ENCODE measurements at regions not wholly inside any gene's neighbourhood (a gene's known extent, or its start where the extent isn't known, plus 50 kb on each side); places are given as distances from the start of the nearest gene placed in this dataset.

GRCh38 chr1:234898455-234899033, 230.1 kb downstream of the TOMM20 start:
- Histone ChIP-seq H3K36me3 (no peaks in the 10 kb centered on the region), H3K4me2 (no peak overlapping the region), H3K27me3 (no peaks in the 10 kb centered on the region), H3K27ac (no peak overlapping the region), H3K4me3 (no peak overlapping the region), H4K20me1 (ENCODE audit: low read depth) (no peaks in the 10 kb centered on the region), H3K9me3 (ENCODE audit: low read depth) (no peaks in the 10 kb centered on the region), H3K79me2 (ENCODE audit: low read depth) (no peaks in the 10 kb centered on the region), H2AFZ (replicated peaks) (no peak overlapping the region), H3K4me1 (peaks cover 6% of the 10 kb centered on the region), H3F3A (ENCODE audit: low read depth) (no peaks in the 10 kb centered on the region), H3K9ac (no peak overlapping the region)
- no peak for TF ChIP-seq EZH2 (IDR thresholded peaks at IDR 0.05)
- TF ChIP-seq CTCF (IDR thresholded peaks at IDR 0.05) = no peak
- TF ChIP-seq EZH2phosphoT487 (IDR thresholded peaks at IDR 0.05) = no peak
- no peak for DNase-seq (ENCODE audit: low spot score)
- Mint-ChIP-seq H3K9me3 (peaks cover 3% of the 10 kb centered on the region), H3K36me3 (no peaks in the 10 kb centered on the region), H3K4me3 (peak overlapping the region; percentile 34), H3K27me3 (ENCODE audit: insufficient read depth, low read depth) (peaks cover 14% of the 10 kb centered on the region), H3K4me1 (peaks cover 28% of the 10 kb centered on the region), H3K27ac (no peak overlapping the region)

GRCh38 chr1:234897754-234898454, 230.7 kb downstream of the TOMM20 start:
- no peak overlapping the region for H3K27ac ChIP-seq
- H3K27ac Mint-ChIP-seq = no peak overlapping the region
- H3K36me3 Mint-ChIP-seq = no peaks in the 10 kb centered on the region
- H3K9me3 Mint-ChIP-seq = peaks cover 3% of the 10 kb centered on the region
- H3K9me3 ChIP-seq (ENCODE audit: low read depth) = no peaks in the 10 kb centered on the region
- no peaks in the 10 kb centered on the region for H3K27me3 ChIP-seq
- H3K27me3 Mint-ChIP-seq (ENCODE audit: insufficient read depth, low read depth) = peaks cover 14% of the 10 kb centered on the region
- no peaks in the 10 kb centered on the region for H4K20me1 ChIP-seq (ENCODE audit: low read depth)
- H3K4me1 ChIP-seq = peaks cover 6% of the 10 kb centered on the region
- DNase-seq (ENCODE audit: low spot score) = no peak
- no peak overlapping the region for H3K4me3 ChIP-seq
- no peaks in the 10 kb centered on the region for H3F3A ChIP-seq (ENCODE audit: low read depth)
- no peak overlapping the region for H3K4me2 ChIP-seq
- peak overlapping the region; percentile 34 for H3K4me3 Mint-ChIP-seq
- H3K36me3 ChIP-seq = no peaks in the 10 kb centered on the region
- no peak overlapping the region for H3K9ac ChIP-seq
- TF ChIP-seq EZH2phosphoT487 (IDR thresholded peaks at IDR 0.05) (no peak), EZH2 (IDR thresholded peaks at IDR 0.05) (no peak), CTCF (IDR thresholded peaks at IDR 0.05) (no peak)
- H3K4me1 Mint-ChIP-seq = peaks cover 28% of the 10 kb centered on the region
- H2AFZ ChIP-seq (replicated peaks) = no peak overlapping the region
- no peaks in the 10 kb centered on the region for H3K79me2 ChIP-seq (ENCODE audit: low read depth)

- no peak overlapping the region for H3K9ac ChIP-seq
- no peaks in the 10 kb centered on the region for H4K20me1 ChIP-seq (ENCODE audit: low read depth)
- no peak overlapping the region for H2AFZ ChIP-seq (replicated peaks)
- peaks cover 14% of the 10 kb centered on the region for H3K27me3 Mint-ChIP-seq (ENCODE audit: insufficient read depth, low read depth)
- H3K9me3 ChIP-seq (ENCODE audit: low read depth) = no peaks in the 10 kb centered on the region
- H3K79me2 ChIP-seq (ENCODE audit: low read depth) = no peaks in the 10 kb centered on the region
- DNase-seq (ENCODE audit: low spot score) = no peak
- H3K4me3 Mint-ChIP-seq = peak overlapping the region; percentile 39
- H3K4me3 ChIP-seq = no peak overlapping the region
- no peaks in the 10 kb centered on the region for H3K36me3 Mint-ChIP-seq
- peaks cover 28% of the 10 kb centered on the region for H3K4me1 Mint-ChIP-seq
- no peak overlapping the region for H3K27ac Mint-ChIP-seq
- TF ChIP-seq CTCF (IDR thresholded peaks at IDR 0.05) (no peak), EZH2phosphoT487 (IDR thresholded peaks at IDR 0.05) (no peak)
- H3K27me3 ChIP-seq = no peaks in the 10 kb centered on the region
- no peak overlapping the region for H3K27ac ChIP-seq
- H3K4me2 ChIP-seq = no peak overlapping the region
- H3K9me3 Mint-ChIP-seq = peaks cover 3% of the 10 kb centered on the region
- H3K36me3 ChIP-seq = no peaks in the 10 kb centered on the region
- peaks cover 2% of the 10 kb centered on the region for H3K4me1 ChIP-seq
- H3F3A ChIP-seq (ENCODE audit: low read depth) = no peaks in the 10 kb centered on the region
Measured at GRCh38 chr1:234897390-234897749, 231.3 kb downstream of the TOMM20 start.

All from neural progenitor cell (in vitro differentiated cells).